ENCODE measurements at regions not wholly inside any gene's neighbourhood (a gene's known extent, or its start where the extent isn't known, plus 50 kb on each side); places are given as distances from the start of the nearest gene placed in this dataset.

GRCh38 chr3:36097209-36097608, 283.1 kb upstream of the STAC start:
- Histone ChIP-seq H3K9me3 (no peaks in the 10 kb centered on the region), H3K27me3 (no peaks in the 10 kb centered on the region), H3K27ac (no peak overlapping the region), H3K36me3 (no peaks in the 10 kb centered on the region), H3K4me3 (no peak overlapping the region), H3K4me1 (no peaks in the 10 kb centered on the region)
- intact Hi-C loops (cut with DNase I) = no loop called here
- TF ChIP-seq POLR2A (IDR thresholded peaks at IDR 0.05) = no peak
- TF ChIP-seq CTCF (IDR thresholded peaks at IDR 0.05) = no peak
- no peak for TF ChIP-seq POLR2AphosphoS5 (IDR thresholded peaks at IDR 0.05; ENCODE audit: insufficient read depth in 1 of 2, low read depth in 1 of 2)
- DNase-seq (ENCODE audit: extremely low spot score in 2 of 2) = no peak

- Histone ChIP-seq H3K27me3 (no peaks in the 10 kb centered on the region), H3K9me3 (no peaks in the 10 kb centered on the region), H3K27ac (no peak overlapping the region), H3K4me1 (no peaks in the 10 kb centered on the region), H3K36me3 (no peaks in the 10 kb centered on the region), H3K4me3 (no peak overlapping the region)
- DNase-seq (ENCODE audit: extremely low spot score in 2 of 2) = no peak
- TF ChIP-seq CTCF (IDR thresholded peaks at IDR 0.05) (no peak), POLR2A (IDR thresholded peaks at IDR 0.05) (no peak), POLR2AphosphoS5 (IDR thresholded peaks at IDR 0.05; ENCODE audit: insufficient read depth in 1 of 2, low read depth in 1 of 2) (no peak)
- intact Hi-C loops (cut with DNase I) = no loop called here
These were observed 266.0 kb upstream of the STAC start for GRCh38 chr3:36114353-36114752.

GRCh38 chr3:36124118-36124796, 256.0 kb upstream of the STAC start:
- Histone ChIP-seq H3K36me3 (no peaks in the 10 kb centered on the region), H3K27me3 (no peaks in the 10 kb centered on the region), H3K4me1 (no peaks in the 10 kb centered on the region), H3K27ac (no peak overlapping the region), H3K9me3 (no peaks in the 10 kb centered on the region), H3K4me3 (no peak overlapping the region)
- intact Hi-C loops (cut with DNase I) = no loop called here
- TF ChIP-seq POLR2AphosphoS5 (IDR thresholded peaks at IDR 0.05; ENCODE audit: insufficient read depth in 1 of 2, low read depth in 1 of 2) = no peak
- TF ChIP-seq CTCF (IDR thresholded peaks at IDR 0.05) = no peak
- TF ChIP-seq POLR2A (IDR thresholded peaks at IDR 0.05) = no peak
- DNase-seq (ENCODE audit: extremely low spot score in 2 of 2) = no peak

- DNase-seq (ENCODE audit: extremely low spot score in 2 of 2) = no peak
- H3K4me1 ChIP-seq = no peaks in the 10 kb centered on the region
- H3K36me3 ChIP-seq = no peaks in the 10 kb centered on the region
- H3K4me3 ChIP-seq = no peak overlapping the region
- TF ChIP-seq POLR2A (IDR thresholded peaks at IDR 0.05) (no peak), POLR2AphosphoS5 (IDR thresholded peaks at IDR 0.05; ENCODE audit: insufficient read depth in 1 of 2, low read depth in 1 of 2) (no peak), CTCF (IDR thresholded peaks at IDR 0.05) (no peak)
- no peaks in the 10 kb centered on the region for H3K27me3 ChIP-seq
- intact Hi-C loops (cut with DNase I) = no loop called here
- no peaks in the 10 kb centered on the region for H3K9me3 ChIP-seq
- no peak overlapping the region for H3K27ac ChIP-seq
These were observed 248.1 kb upstream of the STAC start for GRCh38 chr3:36132214-36132613.

GRCh38 chr3:36135863-36136262, 244.4 kb upstream of the STAC start:
- intact Hi-C loops (cut with DNase I) = no loop called here
- TF ChIP-seq CTCF (IDR thresholded peaks at IDR 0.05) (no peak), POLR2AphosphoS5 (IDR thresholded peaks at IDR 0.05; ENCODE audit: insufficient read depth in 1 of 2, low read depth in 1 of 2) (no peak), POLR2A (IDR thresholded peaks at IDR 0.05) (no peak)
- H3K27me3 ChIP-seq = no peaks in the 10 kb centered on the region

More at GRCh38 chr3:36135863-36136262, 244.4 kb upstream of the STAC start:
- H3K9me3 ChIP-seq = no peaks in the 10 kb centered on the region
- no peak overlapping the region for H3K4me3 ChIP-seq
- H3K36me3 ChIP-seq = no peaks in the 10 kb centered on the region
- DNase-seq (ENCODE audit: extremely low spot score in 2 of 2) = no peak
- no peaks in the 10 kb centered on the region for H3K4me1 ChIP-seq
- no peak overlapping the region for H3K27ac ChIP-seq

All from vagina (tissue), 2 donors.